Lower leg skin (tissue), 3 donors: ENCODE measurements at regions not wholly inside any gene's neighbourhood (a gene's known extent, or its start where the extent isn't known, plus 50 kb on each side); places are given as distances from the start of the nearest gene placed in this dataset.

Experiments
- CTCF ChIP-seq, 3 donors: fragments of 450-650 bp; IDR thresholded peaks; one replicate each; pipeline ENCODE4 v1.5.1; 2016; ENCODE audit warnings: antibody characterized with exemption in 3 of 3, mild to moderate bottlenecking in 3 of 3, moderate library complexity in 2 of 3
- POLR2A ChIP-seq, 2 donors: fragments of 450-650 bp; IDR thresholded peaks; one replicate each; pipeline ENCODE4 v1.6.1; 2016 to 2017; ENCODE audit warnings: antibody characterized with exemption in 2 of 2, mild to moderate bottlenecking in 1 of 2, moderate library complexity in 1 of 2

- TF ChIP-seq POLR2A (IDR thresholded peaks at IDR 0.05) = no peak
- no peak for TF ChIP-seq CTCF (IDR thresholded peaks at IDR 0.05)
Observed at GRCh38 chr12:127174881-127175280, 1092.1 kb upstream of the TMEM132C start.
